ENCODE measurements at regions not wholly inside any gene's neighbourhood (a gene's known extent, or its start where the extent isn't known, plus 50 kb on each side); places are given as distances from the start of the nearest gene placed in this dataset.

DNA sequence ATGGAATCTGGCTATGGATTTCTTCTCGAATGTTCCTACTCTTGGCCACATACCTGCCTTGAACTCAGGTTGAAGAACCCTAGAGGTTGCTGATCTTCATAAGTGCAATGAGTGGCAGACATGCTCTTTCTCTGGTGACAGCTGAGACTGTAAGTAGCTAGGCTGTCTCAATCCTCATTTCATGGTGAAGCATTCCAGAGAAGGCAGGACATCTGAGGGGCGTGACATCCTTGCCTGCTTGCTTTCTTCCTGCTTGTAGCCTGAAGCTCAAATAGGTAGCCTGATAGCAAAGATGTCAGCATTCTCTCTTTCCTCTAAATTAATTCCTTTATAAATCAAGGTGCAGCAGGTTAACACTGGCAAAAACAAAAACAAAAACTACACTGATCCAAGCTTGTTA lies 114.6 kb upstream of the MAGI3 start:
- H3K27me3 ChIP-seq (ENCODE audit: insufficient read depth, poor library complexity, severe bottlenecking) = peaks cover 4% of the 10 kb centered on the region
- TF ChIP-seq, protein P1, sequence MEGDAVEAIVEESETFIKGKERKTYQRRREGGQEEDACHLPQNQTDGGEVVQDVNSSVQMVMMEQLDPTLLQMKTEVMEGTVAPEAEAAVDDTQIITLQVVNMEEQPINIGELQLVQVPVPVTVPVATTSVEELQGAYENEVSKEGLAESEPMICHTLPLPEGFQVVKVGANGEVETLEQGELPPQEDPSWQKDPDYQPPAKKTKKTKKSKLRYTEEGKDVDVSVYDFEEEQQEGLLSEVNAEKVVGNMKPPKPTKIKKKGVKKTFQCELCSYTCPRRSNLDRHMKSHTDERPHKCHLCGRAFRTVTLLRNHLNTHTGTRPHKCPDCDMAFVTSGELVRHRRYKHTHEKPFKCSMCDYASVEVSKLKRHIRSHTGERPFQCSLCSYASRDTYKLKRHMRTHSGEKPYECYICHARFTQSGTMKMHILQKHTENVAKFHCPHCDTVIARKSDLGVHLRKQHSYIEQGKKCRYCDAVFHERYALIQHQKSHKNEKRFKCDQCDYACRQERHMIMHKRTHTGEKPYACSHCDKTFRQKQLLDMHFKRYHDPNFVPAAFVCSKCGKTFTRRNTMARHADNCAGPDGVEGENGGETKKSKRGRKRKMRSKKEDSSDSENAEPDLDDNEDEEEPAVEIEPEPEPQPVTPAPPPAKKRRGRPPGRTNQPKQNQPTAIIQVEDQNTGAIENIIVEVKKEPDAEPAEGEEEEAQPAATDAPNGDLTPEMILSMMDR (IDR thresholded peaks at IDR 0.05; ENCODE audit: poor library complexity, severe bottlenecking) = no peak
- H3K4me3 ChIP-seq (ENCODE audit: severe bottlenecking) = no peak overlapping the region
- DNase-seq (ENCODE audit: low spot score) = no peak
- no peaks in the 10 kb centered on the region for H3K4me1 ChIP-seq (ENCODE audit: insufficient read depth, poor library complexity, severe bottlenecking)
- no peak for ATAC-seq (ENCODE audit: low read depth)
- H3K36me3 ChIP-seq (ENCODE audit: low read depth) = no peaks in the 10 kb centered on the region
- no peak overlapping the region for H3K27ac ChIP-seq (ENCODE audit: poor library complexity, severe bottlenecking)
- H3K9me3 ChIP-seq (ENCODE audit: severe bottlenecking) = no peaks in the 10 kb centered on the region

DNA sequence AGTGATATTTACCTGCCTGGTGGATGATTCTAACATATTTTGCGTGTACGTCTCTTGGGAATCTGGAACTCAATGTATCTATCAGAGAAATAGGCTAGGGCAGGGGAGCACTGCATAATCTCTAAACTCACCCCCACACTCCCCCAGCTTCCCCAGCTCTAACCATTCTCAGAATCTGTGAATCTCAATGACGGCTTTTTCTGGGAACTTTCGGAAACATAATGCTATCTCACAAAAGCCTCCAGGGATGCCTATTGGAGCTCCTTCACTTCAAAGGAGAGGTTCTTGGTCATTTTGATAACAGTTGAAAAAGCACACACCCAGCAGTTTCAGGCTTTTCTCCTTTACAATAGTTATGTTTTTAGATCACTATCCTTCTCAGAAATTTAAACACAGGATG lies 113.8 kb upstream of the MAGI3 start:
- ATAC-seq (ENCODE audit: low read depth) = no peak
- H3K9me3 ChIP-seq (ENCODE audit: severe bottlenecking) = no peaks in the 10 kb centered on the region
- TF ChIP-seq, protein P1 (IDR thresholded peaks at IDR 0.05; ENCODE audit: poor library complexity, severe bottlenecking) = no peak
- no peak for DNase-seq (ENCODE audit: low spot score)
- no peak overlapping the region for H3K4me3 ChIP-seq (ENCODE audit: severe bottlenecking)
- no peaks in the 10 kb centered on the region for H3K36me3 ChIP-seq (ENCODE audit: low read depth)
- H3K4me1 ChIP-seq (ENCODE audit: insufficient read depth, poor library complexity, severe bottlenecking) = no peaks in the 10 kb centered on the region
- H3K27ac ChIP-seq (ENCODE audit: poor library complexity, severe bottlenecking) = no peak overlapping the region
- H3K27me3 ChIP-seq (ENCODE audit: insufficient read depth, poor library complexity, severe bottlenecking) = peaks cover 4% of the 10 kb centered on the region

DNA sequence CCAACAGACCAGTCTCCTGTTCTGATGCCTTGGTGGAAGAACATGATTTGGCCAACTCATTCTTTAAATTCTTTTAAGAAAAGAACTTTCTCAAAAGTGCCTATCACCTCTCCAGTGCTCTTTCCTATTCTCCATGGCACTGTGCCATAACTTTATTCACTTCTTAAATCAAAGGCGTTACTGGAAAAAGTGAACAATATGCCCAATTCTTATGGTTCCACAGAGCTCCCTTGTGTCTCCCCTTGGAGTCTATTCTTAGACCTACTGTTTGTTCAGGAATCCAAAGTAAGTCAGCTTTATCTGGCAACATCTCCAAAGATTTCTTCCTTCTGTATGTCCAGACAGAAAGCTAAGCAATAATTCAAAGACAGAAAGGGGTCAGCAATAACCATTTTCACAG lies 111.9 kb upstream of the MAGI3 start:
- H3K4me1 ChIP-seq (ENCODE audit: insufficient read depth, poor library complexity, severe bottlenecking) = no peaks in the 10 kb centered on the region
- no peak overlapping the region for H3K4me3 ChIP-seq (ENCODE audit: severe bottlenecking)
- no peak overlapping the region for H3K27ac ChIP-seq (ENCODE audit: poor library complexity, severe bottlenecking)
- DNase-seq (ENCODE audit: low spot score) = no peak
- TF ChIP-seq, protein P1 (IDR thresholded peaks at IDR 0.05; ENCODE audit: poor library complexity, severe bottlenecking) = no peak
- ATAC-seq (ENCODE audit: low read depth) = no peak
- H3K9me3 ChIP-seq (ENCODE audit: severe bottlenecking) = no peaks in the 10 kb centered on the region
- H3K27me3 ChIP-seq (ENCODE audit: insufficient read depth, poor library complexity, severe bottlenecking) = peaks cover 4% of the 10 kb centered on the region
- H3K36me3 ChIP-seq (ENCODE audit: low read depth) = no peaks in the 10 kb centered on the region

DNA sequence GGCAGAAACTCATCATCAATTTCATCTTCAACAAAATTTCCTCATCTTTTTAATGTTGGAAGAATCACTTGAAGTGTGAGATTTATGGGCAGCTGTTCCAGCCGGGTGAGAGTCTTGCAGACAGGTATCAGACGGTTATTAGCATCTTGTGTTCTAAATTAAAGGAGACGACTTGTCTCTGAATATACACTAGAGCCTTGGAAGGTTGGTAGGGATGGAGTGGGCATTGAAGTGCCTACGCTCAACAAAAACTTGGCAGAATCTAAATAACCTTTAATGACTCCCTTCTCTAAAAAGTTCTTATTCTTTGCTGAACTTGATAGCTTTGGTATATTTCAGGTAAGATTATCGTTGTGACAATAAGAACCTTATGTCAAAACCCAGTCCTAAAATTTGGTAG lies 111.5 kb upstream of the MAGI3 start:
- no peak for ATAC-seq (ENCODE audit: low read depth)
- TF ChIP-seq, protein P1 (IDR thresholded peaks at IDR 0.05; ENCODE audit: poor library complexity, severe bottlenecking) = no peak

DNA sequence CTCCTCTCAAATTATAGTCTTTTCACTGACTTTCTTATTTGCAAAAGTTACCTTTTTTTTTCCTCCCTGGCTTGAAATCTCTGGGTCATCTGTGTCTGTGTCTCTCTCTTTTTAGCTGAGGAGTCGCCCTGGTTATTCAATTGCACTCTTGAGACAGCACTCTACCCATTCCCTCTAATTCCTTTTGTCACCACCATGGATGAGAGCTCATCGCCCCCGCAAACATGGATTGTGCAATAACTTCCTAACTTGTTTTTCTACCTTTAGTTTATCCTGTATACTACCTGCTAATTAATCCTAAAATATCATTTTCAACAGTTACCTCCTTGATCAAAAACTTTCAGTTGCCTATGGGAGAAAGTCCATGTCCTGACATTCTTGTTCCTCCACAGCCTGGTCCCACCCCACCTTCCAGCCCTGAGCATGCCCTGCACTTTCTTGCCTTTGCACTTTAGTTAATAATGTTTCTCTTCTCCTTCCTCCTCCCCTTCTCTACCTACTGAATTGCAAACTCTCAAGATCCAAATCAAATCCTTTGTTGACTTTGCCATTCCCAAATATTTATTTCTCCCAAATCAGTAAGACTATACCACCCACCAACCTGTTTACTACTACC lies 110.4 kb upstream of the MAGI3 start:
- H3K4me3 ChIP-seq (ENCODE audit: severe bottlenecking) = no peak overlapping the region
- no peaks in the 10 kb centered on the region for H3K9me3 ChIP-seq (ENCODE audit: severe bottlenecking)
- no peaks in the 10 kb centered on the region for H3K4me1 ChIP-seq (ENCODE audit: insufficient read depth, poor library complexity, severe bottlenecking)
- TF ChIP-seq, protein P1 (IDR thresholded peaks at IDR 0.05; ENCODE audit: poor library complexity, severe bottlenecking) = no peak
- ATAC-seq (ENCODE audit: low read depth) = no peak
- no peak for DNase-seq (ENCODE audit: low spot score)
- H3K27ac ChIP-seq (ENCODE audit: poor library complexity, severe bottlenecking) = no peak overlapping the region
- H3K27me3 ChIP-seq (ENCODE audit: insufficient read depth, poor library complexity, severe bottlenecking) = peaks cover 4% of the 10 kb centered on the region
- no peaks in the 10 kb centered on the region for H3K36me3 ChIP-seq (ENCODE audit: low read depth)

More for the DNA sequence above, 111.5 kb upstream of the MAGI3 start:
- Histone ChIP-seq H3K4me1 (ENCODE audit: insufficient read depth, poor library complexity, severe bottlenecking) (no peaks in the 10 kb centered on the region), H3K27me3 (ENCODE audit: insufficient read depth, poor library complexity, severe bottlenecking) (peaks cover 4% of the 10 kb centered on the region), H3K27ac (ENCODE audit: poor library complexity, severe bottlenecking) (no peak overlapping the region), H3K9me3 (ENCODE audit: severe bottlenecking) (no peaks in the 10 kb centered on the region), H3K36me3 (ENCODE audit: low read depth) (no peaks in the 10 kb centered on the region), H3K4me3 (ENCODE audit: severe bottlenecking) (no peak overlapping the region)
- no peak for DNase-seq (ENCODE audit: low spot score)
